Neural progenitor cell (in vitro differentiated cells): ENCODE measurements at regions not wholly inside any gene's neighbourhood (a gene's known extent, or its start where the extent isn't known, plus 50 kb on each side); places are given as distances from the start of the nearest gene placed in this dataset.

Source experiments
- DNase-seq: peaks from one replicate; pipeline ENCODE4 v3.0.0-alpha.2; 2016; ENCODE audit warnings: low spot score
- H2AFZ ChIP-seq: fragments of 200-600 bp; sonication (generic); replicated peaks from 2 replicates; pipeline ENCODE4 v1.6.1; 2016; ENCODE audit warnings: antibody characterized with exemption
- H3F3A ChIP-seq: fragments of 200-600 bp; sonication (generic); 2 replicates; pipeline ENCODE4 v1.6.1; 2016; ENCODE audit warnings: antibody characterized with exemption, low read depth
- H3K27ac ChIP-seq: fragments of 200-600 bp; sonication (generic); 2 replicates; pipeline ENCODE4 v1.5.1; 2016; ENCODE audit warnings: mild to moderate bottlenecking
- H3K27me3 ChIP-seq: fragments of 200-600 bp; sonication (generic); 2 replicates; pipeline ENCODE4 v1.6.1; 2016; ENCODE audit warnings: mild to moderate bottlenecking, moderate library complexity
- H3K36me3 ChIP-seq: fragments of 200-600 bp; sonication (generic); 2 replicates; pipeline ENCODE4 v1.5.1; 2016
- H3K4me1 ChIP-seq: fragments of 200-600 bp; sonication (generic); 2 replicates; pipeline ENCODE4 v1.6.1; 2016; ENCODE audit warnings: mixed run types
- H3K4me2 ChIP-seq: fragments of 200-600 bp; sonication (generic); 2 replicates; pipeline ENCODE4 v1.6.1; 2016
- H3K4me3 ChIP-seq: fragments of 200-600 bp; sonication (generic); 2 replicates; pipeline ENCODE4 v1.5.1; 2016
- H3K79me2 ChIP-seq: fragments of 200-600 bp; sonication (generic); 2 replicates; pipeline ENCODE4 v1.6.1; 2016; ENCODE audit warnings: low read depth
- H3K9ac ChIP-seq: fragments of 200-600 bp; sonication (generic); 2 replicates; pipeline ENCODE4 v1.6.1; 2016
- H3K9me3 ChIP-seq: fragments of 200-600 bp; sonication (generic); 2 replicates; pipeline ENCODE4 v1.5.1; 2016; ENCODE audit warnings: low read depth
- H4K20me1 ChIP-seq: fragments of 200-600 bp; sonication (generic); 2 replicates; pipeline ENCODE4 v1.6.1; 2016; ENCODE audit warnings: low read depth
- H3K27ac Mint-ChIP-seq: 3 replicates; pipeline ENCODE4 v1.8.0; 2021; ENCODE audit warnings: mixed read lengths
- H3K27me3 Mint-ChIP-seq: 2 replicates; pipeline ENCODE4 v1.8.0; 2022; ENCODE audit warnings: low read depth, mild to moderate bottlenecking, inconsistent platforms, moderate library complexity, mixed read lengths; ENCODE audit not compliant: insufficient read depth
- H3K36me3 Mint-ChIP-seq: 3 replicates; pipeline ENCODE4 v1.8.0; 2021; ENCODE audit warnings: mixed read lengths
- H3K4me1 Mint-ChIP-seq: 3 replicates; pipeline ENCODE4 v1.8.0; 2021; ENCODE audit warnings: mixed read lengths
- H3K4me3 Mint-ChIP-seq: 3 replicates; pipeline ENCODE4 v1.8.0; 2021; ENCODE audit warnings: mild to moderate bottlenecking, moderate library complexity, mixed read lengths
- H3K9me3 Mint-ChIP-seq: 3 replicates; pipeline ENCODE4 v1.8.0; 2020; ENCODE audit warnings: mixed read lengths
- EZH2 ChIP-seq: fragments of 200-600 bp; sonication (generic); IDR thresholded peaks from 2 replicates; pipeline ENCODE4 v1.6.1; 2017; ENCODE audit warnings: antibody characterized with exemption, mild to moderate bottlenecking, moderate library complexity
- EZH2phosphoT487 ChIP-seq: fragments of 200-600 bp; sonication (generic); IDR thresholded peaks from 2 replicates; pipeline ENCODE4 v1.6.1; 2017; ENCODE audit warnings: antibody characterized with exemption
- TF ChIP-seq, protein P1 (sequence below): fragments of 200-600 bp; sonication (generic); IDR thresholded peaks from 2 replicates; pipeline ENCODE4 v1.5.1; 2017; ENCODE audit warnings: antibody characterized with exemption, mild to moderate bottlenecking

DNA sequence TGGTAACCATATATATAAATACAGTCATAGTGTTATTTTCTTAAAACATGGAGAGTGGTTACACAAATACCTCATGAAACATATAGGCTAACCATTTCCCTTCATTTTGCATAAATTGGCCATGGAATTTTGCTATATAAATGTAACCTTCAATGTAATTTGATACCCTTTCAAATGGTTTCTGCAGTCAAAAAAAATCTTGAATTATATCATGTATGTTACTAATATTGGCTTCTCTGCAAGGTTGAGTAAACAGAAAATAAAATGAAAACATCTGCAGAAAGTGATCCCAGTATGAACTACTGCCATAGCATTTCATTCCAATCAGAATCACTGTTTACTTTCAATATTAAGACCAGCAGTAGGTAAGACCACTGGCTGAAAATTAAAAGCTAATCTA, 1165.9 kb upstream of the TENM3 start:
- H3K4me1 ChIP-seq = no peaks in the 10 kb centered on the region
- no peak overlapping the region for H3K27ac ChIP-seq

DNA sequence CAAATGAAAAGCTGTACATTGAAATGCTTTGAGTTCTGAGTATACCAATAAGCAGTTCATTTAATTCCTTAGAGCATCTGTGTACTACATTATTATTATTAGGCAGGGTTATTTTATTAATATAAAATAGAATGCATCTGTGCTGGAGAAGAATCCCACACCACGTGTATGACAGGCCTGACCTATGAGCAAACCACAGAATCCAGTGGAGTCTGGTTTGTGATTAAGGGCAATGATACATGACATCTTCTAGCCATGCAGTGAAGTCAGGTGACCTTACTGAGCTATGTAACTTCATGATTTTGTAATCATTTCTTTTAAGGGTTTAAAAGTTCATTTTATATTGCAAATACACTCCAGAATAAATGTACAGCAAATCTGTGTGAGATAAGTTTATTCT, 1165.0 kb upstream of the TENM3 start:
- no peaks in the 10 kb centered on the region for H3K79me2 ChIP-seq
- Mint-ChIP-seq H3K9me3 (peaks cover 2% of the 10 kb centered on the region), H3K4me3 (no peak overlapping the region), H3K36me3 (no peaks in the 10 kb centered on the region), H3K27me3 (no peaks in the 10 kb centered on the region), H3K4me1 (no peaks in the 10 kb centered on the region), H3K27ac (no peak overlapping the region)
- no peak for TF ChIP-seq EZH2phosphoT487
- no peak for TF ChIP-seq EZH2
- TF ChIP-seq, protein P1, sequence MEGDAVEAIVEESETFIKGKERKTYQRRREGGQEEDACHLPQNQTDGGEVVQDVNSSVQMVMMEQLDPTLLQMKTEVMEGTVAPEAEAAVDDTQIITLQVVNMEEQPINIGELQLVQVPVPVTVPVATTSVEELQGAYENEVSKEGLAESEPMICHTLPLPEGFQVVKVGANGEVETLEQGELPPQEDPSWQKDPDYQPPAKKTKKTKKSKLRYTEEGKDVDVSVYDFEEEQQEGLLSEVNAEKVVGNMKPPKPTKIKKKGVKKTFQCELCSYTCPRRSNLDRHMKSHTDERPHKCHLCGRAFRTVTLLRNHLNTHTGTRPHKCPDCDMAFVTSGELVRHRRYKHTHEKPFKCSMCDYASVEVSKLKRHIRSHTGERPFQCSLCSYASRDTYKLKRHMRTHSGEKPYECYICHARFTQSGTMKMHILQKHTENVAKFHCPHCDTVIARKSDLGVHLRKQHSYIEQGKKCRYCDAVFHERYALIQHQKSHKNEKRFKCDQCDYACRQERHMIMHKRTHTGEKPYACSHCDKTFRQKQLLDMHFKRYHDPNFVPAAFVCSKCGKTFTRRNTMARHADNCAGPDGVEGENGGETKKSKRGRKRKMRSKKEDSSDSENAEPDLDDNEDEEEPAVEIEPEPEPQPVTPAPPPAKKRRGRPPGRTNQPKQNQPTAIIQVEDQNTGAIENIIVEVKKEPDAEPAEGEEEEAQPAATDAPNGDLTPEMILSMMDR = no peak
- no peaks in the 10 kb centered on the region for H4K20me1 ChIP-seq
- no peaks in the 10 kb centered on the region for H3K9me3 ChIP-seq
- H3K27me3 ChIP-seq = no peaks in the 10 kb centered on the region
- no peak for DNase-seq
- no peak overlapping the region for H3K4me3 ChIP-seq
- no peaks in the 10 kb centered on the region for H3K4me1 ChIP-seq
- no peaks in the 10 kb centered on the region for H3F3A ChIP-seq
- H3K27ac ChIP-seq = no peak overlapping the region
- no peak overlapping the region for H3K9ac ChIP-seq
- H3K36me3 ChIP-seq = no peaks in the 10 kb centered on the region
- H2AFZ ChIP-seq = no peak overlapping the region
- H3K4me2 ChIP-seq = no peak overlapping the region

More for the DNA sequence above, 1165.9 kb upstream of the TENM3 start:
- no peak overlapping the region for H3K4me2 ChIP-seq
- H3K79me2 ChIP-seq = no peaks in the 10 kb centered on the region
- Mint-ChIP-seq H3K4me1 (no peaks in the 10 kb centered on the region), H3K4me3 (no peak overlapping the region), H3K27ac (no peak overlapping the region), H3K27me3 (no peaks in the 10 kb centered on the region), H3K36me3 (no peaks in the 10 kb centered on the region), H3K9me3 (peaks cover 2% of the 10 kb centered on the region)
- no peak overlapping the region for H2AFZ ChIP-seq
- DNase-seq = no peak
- no peaks in the 10 kb centered on the region for H3K27me3 ChIP-seq
- no peak for TF ChIP-seq EZH2
- TF ChIP-seq, protein P1 = no peak
- H3K4me3 ChIP-seq = no peak overlapping the region
- H3K9ac ChIP-seq = no peak overlapping the region
- no peaks in the 10 kb centered on the region for H4K20me1 ChIP-seq
- no peaks in the 10 kb centered on the region for H3F3A ChIP-seq
- H3K36me3 ChIP-seq = no peaks in the 10 kb centered on the region
- H3K9me3 ChIP-seq = no peaks in the 10 kb centered on the region

DNA sequence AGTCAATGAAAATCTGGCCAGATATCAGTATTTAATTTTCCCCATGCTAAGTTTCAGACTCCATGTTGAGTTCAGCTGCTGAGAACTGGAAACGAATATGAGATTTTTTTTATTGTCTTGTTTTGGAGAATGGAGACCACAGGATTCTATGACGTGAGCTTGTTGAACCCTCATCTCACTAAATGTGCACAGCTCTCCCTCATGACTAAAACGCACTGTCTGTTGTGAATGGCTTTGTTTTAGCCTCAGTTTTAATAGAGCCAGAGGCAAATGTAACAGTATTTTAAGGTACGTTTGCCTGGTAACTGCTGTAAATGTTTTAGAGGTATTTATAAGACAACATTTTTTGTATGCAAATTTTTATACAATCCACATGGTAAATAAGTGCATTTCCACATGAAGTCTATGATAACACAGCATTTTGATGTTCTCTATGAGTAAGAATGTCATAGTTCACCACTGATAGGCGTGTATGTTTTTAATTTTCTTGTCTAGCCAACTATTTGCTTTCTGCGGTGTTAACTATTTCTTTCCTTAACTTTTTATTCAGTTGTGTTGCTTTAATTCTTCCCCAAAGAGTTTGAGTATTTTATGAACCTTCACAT, 1159.3 kb upstream of the TENM3 start:
- peaks cover 2% of the 10 kb centered on the region for H3K9me3 Mint-ChIP-seq
- Histone ChIP-seq H3K4me3 (no peak overlapping the region), H3K27ac (no peak overlapping the region), H4K20me1 (no peaks in the 10 kb centered on the region), H3K27me3 (no peaks in the 10 kb centered on the region), H2AFZ (no peak overlapping the region), H3F3A (no peaks in the 10 kb centered on the region), H3K9me3 (no peaks in the 10 kb centered on the region), H3K79me2 (no peaks in the 10 kb centered on the region), H3K9ac (no peak overlapping the region), H3K4me1 (no peaks in the 10 kb centered on the region), H3K36me3 (no peaks in the 10 kb centered on the region), H3K4me2 (no peak overlapping the region)
- H3K27ac Mint-ChIP-seq = no peak overlapping the region
- H3K4me1 Mint-ChIP-seq = no peaks in the 10 kb centered on the region
- H3K27me3 Mint-ChIP-seq = no peaks in the 10 kb centered on the region
- no peak overlapping the region for H3K4me3 Mint-ChIP-seq
- TF ChIP-seq EZH2 (no peak), EZH2phosphoT487 (no peak)
- TF ChIP-seq, protein P1 = no peak
- DNase-seq = no peak
- H3K36me3 Mint-ChIP-seq = no peaks in the 10 kb centered on the region
